H1 (cell line): ENCODE measurements at regions not wholly inside any gene's neighbourhood (a gene's known extent, or its start where the extent isn't known, plus 50 kb on each side); places are given as distances from the start of the nearest gene placed in this dataset.
"Not testable (repeated sequence)": the region's sequence is repeated elsewhere in the genome, so short reads cannot be mapped to it uniquely, and the experiment has no call there.

ENCODE experiments used
- CTCF ChIA-PET: fragments of 300-600 bp; sonication (Branson Sonifier 250); formaldehyde crosslinking; loops from one replicate; lab custom pipeline; 2021; ENCODE audit not compliant: partially characterized antibody; lab: Charles Lee
- POLR2A ChIA-PET: fragments of 300-600 bp; sonication (Branson Sonifier 250); formaldehyde crosslinking; loops from one replicate; lab custom pipeline; 2021; ENCODE audit warnings: inconsistent platforms; ENCODE audit not compliant: partially characterized antibody; lab: Charles Lee
- DNase-seq, 2 experiments: peaks; one replicate each; pipeline versions ENCODE4 v3.0.0 to v3.0.0-alpha.2; 2010 to 2022; ENCODE audit warnings: low spot score in 2 of 2, low read depth in 1 of 2, mixed read lengths in 1 of 2
- FAIRE-seq: peaks from 2 replicates; lab custom pipeline; 2011; peaks lifted over from hg19 to GRCh38; lab: Jason Lieb, UNC
- H2AFZ ChIP-seq: 2 replicates; pipeline ENCODE4 v1.8.1; 2012; ENCODE audit warnings: low read length, inconsistent platforms
- H2AK5ac ChIP-seq: 2 replicates; pipeline ENCODE4 v1.6.1; 2013; ENCODE audit warnings: low read depth, low read length
- H2BK120ac ChIP-seq: replicated peaks from 2 replicates; pipeline ENCODE3; 2013; ENCODE audit warnings: low read depth, low read length, inconsistent platforms
- H2BK12ac ChIP-seq: 2 replicates; pipeline ENCODE4 v1.6.1; 2013; ENCODE audit warnings: low read depth, low read length
- H2BK15ac ChIP-seq: 2 replicates; pipeline ENCODE4 v1.6.1; 2013; ENCODE audit warnings: low read length
- H2BK20ac ChIP-seq: 2 replicates; pipeline ENCODE4 v1.6.1; 2013; ENCODE audit warnings: low read length
- H2BK5ac ChIP-seq: 2 replicates; pipeline ENCODE4 v1.6.1; 2013; ENCODE audit warnings: low read depth, low read length
- H3K14ac ChIP-seq: 2 replicates; pipeline ENCODE4 v1.6.1; 2013; ENCODE audit warnings: inconsistent platforms; ENCODE audit not compliant: insufficient read length
- H3K18ac ChIP-seq: 2 replicates; pipeline ENCODE4 v1.6.1; 2013; ENCODE audit warnings: low read length; ENCODE audit errors: extremely low read depth
- H3K23ac ChIP-seq: 2 replicates; pipeline ENCODE4 v1.6.1; 2013; ENCODE audit warnings: inconsistent platforms; ENCODE audit not compliant: insufficient read length
- H3K23me2 ChIP-seq: 2 replicates; pipeline ENCODE4 v1.6.1; 2013; ENCODE audit warnings: low read depth, low read length
- H3K27ac ChIP-seq: 2 replicates; pipeline ENCODE4 v1.6.1; 2011; ENCODE audit warnings: low read depth, low read length, inconsistent platforms
- H3K27me3 ChIP-seq, 4 experiments: replicated peaks in 1 of 4; 1 replicate in 1 of 4; 2 replicates in 3 of 4; pipeline versions ENCODE4 v1.6.1 to v1.8.1; 2011 to 2013; ENCODE audit warnings: low read length in 3 of 4, mild to moderate bottlenecking in 3 of 4, inconsistent platforms in 2 of 4, mixed read lengths in 2 of 4, moderate library complexity in 1 of 4; ENCODE audit not compliant: control insufficient read depth in 3 of 4, insufficient read depth in 3 of 4; ENCODE audit errors: extremely low read depth in 1 of 4
- H3K36me3 ChIP-seq, 4 experiments: 2 replicates each; pipeline versions ENCODE4 v1.6.1 to v1.8.1; 2011 to 2013; ENCODE audit warnings: mild to moderate bottlenecking in 4 of 4, low read length in 3 of 4, moderate library complexity in 2 of 4, control low read depth in 1 of 4, inconsistent platforms in 1 of 4; ENCODE audit not compliant: insufficient read depth in 4 of 4, control insufficient read depth in 2 of 4
- H3K4ac ChIP-seq: replicated peaks from 2 replicates; pipeline ENCODE3; 2013; ENCODE audit warnings: low read length, low read depth, mixed read lengths, inconsistent platforms; ENCODE audit not compliant: insufficient read length
- H3K4me1 ChIP-seq, 4 experiments: replicated peaks in 1 of 4; 1 replicate in 1 of 4; 2 replicates in 3 of 4; pipeline versions ENCODE4 v1.6.1 to v1.8.1; 2011 to 2013; ENCODE audit warnings: low read length in 3 of 4, inconsistent platforms in 2 of 4, mixed read lengths in 1 of 4; ENCODE audit not compliant: insufficient read depth in 4 of 4, control insufficient read depth in 3 of 4
- H3K4me2 ChIP-seq, 2 experiments: 2 replicates each; pipeline versions ENCODE4 v1.6.1 to v1.8.1; 2011 to 2013; ENCODE audit warnings: low read depth in 2 of 2, low read length in 2 of 2, control low read depth in 1 of 2, inconsistent platforms in 1 of 2, mild to moderate bottlenecking in 1 of 2; ENCODE audit not compliant: insufficient read depth in 1 of 2
- H3K4me3 ChIP-seq, 4 experiments: fragments of 200-600, 300-600 bp in 1 of 4; sonication (generic), shearing (Covaris generic), sonication (Bioruptor Twin) in 1 of 4; 2 replicates each; pipeline versions ENCODE4 v1.5.1 to v1.8.1; 2011 to 2016; ENCODE audit warnings: low read length in 4 of 4, low read depth in 3 of 4, control low read depth in 2 of 4, inconsistent platforms in 2 of 4, mild to moderate bottlenecking in 2 of 4, mixed read lengths in 1 of 4, moderate library complexity in 1 of 4; ENCODE audit not compliant: insufficient read depth in 2 of 4; ENCODE audit errors: extremely low read depth in 1 of 4
- H3K56ac ChIP-seq: replicated peaks from 2 replicates; pipeline ENCODE3; 2013; ENCODE audit warnings: low read depth, mild to moderate bottlenecking, mixed read lengths, low read length, inconsistent platforms; ENCODE audit not compliant: insufficient read length
- H3K79me1 ChIP-seq: 2 replicates; pipeline ENCODE4 v1.6.1; 2013; ENCODE audit warnings: low read depth, low read length, control low read depth
- H3K79me2 ChIP-seq, 2 experiments: 2 replicates each; pipeline versions ENCODE4 v1.6.1 to v1.8.1; 2012 to 2013; ENCODE audit warnings: low read length in 2 of 2, mild to moderate bottlenecking in 2 of 2, inconsistent platforms in 1 of 2; ENCODE audit not compliant: insufficient read depth in 2 of 2, control insufficient read depth in 1 of 2
- H3K9ac ChIP-seq, 4 experiments: replicated peaks in 1 of 4; 1 replicate in 1 of 4; 2 replicates in 3 of 4; pipeline versions ENCODE4 v1.6.1 to v1.8.1; 2011 to 2013; ENCODE audit warnings: low read depth in 3 of 4, low read length in 3 of 4, control low read depth in 2 of 4, mild to moderate bottlenecking in 2 of 4, moderate library complexity in 2 of 4, inconsistent platforms in 1 of 4; ENCODE audit errors: extremely low read depth in 1 of 4
- H3K9me3 ChIP-seq, 2 experiments: 2 replicates each; pipeline versions ENCODE4 v1.6.1 to v1.8.1; 2012 to 2013; ENCODE audit warnings: mild to moderate bottlenecking in 2 of 2, moderate library complexity in 2 of 2, control low read depth in 1 of 2, inconsistent platforms in 1 of 2, low read depth in 1 of 2, low read length in 1 of 2, mixed read lengths in 1 of 2; ENCODE audit not compliant: insufficient read depth in 2 of 2
- H4K20me1 ChIP-seq, 2 experiments: replicated peaks in 1 of 2; 2 replicates each; pipeline versions ENCODE3 to v1.8.1; 2011 to 2013; ENCODE audit warnings: inconsistent platforms in 2 of 2, low read length in 2 of 2, mild to moderate bottlenecking in 1 of 2; ENCODE audit not compliant: insufficient read depth in 2 of 2, control insufficient read depth in 1 of 2
- H4K5ac ChIP-seq: 2 replicates; pipeline ENCODE4 v1.6.1; 2013; ENCODE audit warnings: low read length, low read depth, mixed read lengths, inconsistent platforms; ENCODE audit not compliant: insufficient read length
- H4K8ac ChIP-seq: 2 replicates; pipeline ENCODE4 v1.8.0; 2013; ENCODE audit warnings: mild to moderate bottlenecking, moderate library complexity, low read length, inconsistent platforms; ENCODE audit not compliant: insufficient read depth; ENCODE audit errors: extremely low read depth
- H4K91ac ChIP-seq: replicated peaks from 2 replicates; pipeline ENCODE3; 2013; ENCODE audit warnings: low read length, mixed read lengths, inconsistent platforms; ENCODE audit not compliant: insufficient read length
- WGBS, 2 experiments: shearing (Covaris generic) in 1 of 2; methylation state at CpG; one replicate each; pipeline versions ENCODE4 v1.1.6 to v1.1.7; 2013 to 2015; ENCODE audit warnings: low lambda C conversion rate in 2 of 2, mixed read lengths in 2 of 2, inconsistent platforms in 1 of 2, low coverage in 1 of 2, missing lambda C conversion rate in 1 of 2; ENCODE audit not compliant: insufficient replicate concordance in 2 of 2, insufficient coverage in 1 of 2, insufficient read length in 1 of 2; ENCODE audit errors: extremely low coverage in 1 of 2, missing lambda C conversion rate in 1 of 2; 5-methylcytosine and 5-hydroxymethylcytosine counted together

- not testable (repeated sequence) for H3K18ac ChIP-seq, H2BK15ac ChIP-seq, H3K27me3 ChIP-seq, FAIRE-seq, H4K8ac ChIP-seq, H4K5ac ChIP-seq, H3K14ac ChIP-seq, H4K20me1 ChIP-seq, H2AFZ ChIP-seq, H3K9me3 ChIP-seq, H3K9ac ChIP-seq, H3K36me3 ChIP-seq, H4K91ac ChIP-seq, H3K27ac ChIP-seq, H3K56ac ChIP-seq, H3K23ac ChIP-seq, H3K4me2 ChIP-seq, H2BK12ac ChIP-seq, H2AK5ac ChIP-seq, DNase-seq, H2BK5ac ChIP-seq, H2BK120ac ChIP-seq, H3K4me3 ChIP-seq, H3K4ac ChIP-seq, H3K4me1 ChIP-seq, H2BK20ac ChIP-seq, H3K79me1 ChIP-seq, H3K79me2 ChIP-seq, H3K23me2 ChIP-seq
- WGBS, 2 experiments = 94% methylated on average over 12 of the region's 12 CpGs; no CpG with 5 or more reads in 1 of the 2 experiments
- ChIA-PET POLR2A (interaction anchor here (0.8 to 1.6 kb wide), 2 partner anchors 14 to 151 kb away, joined by 3 to 4 read pairs; no protein-coding TSS in a partner anchor), CTCF (interaction anchor here (0.6 to 3.6 kb wide), 18 partner anchors 9 to 962 kb away, joined by 3 to 24 read pairs (median 4); no protein-coding TSS in a partner anchor)
Observed at GRCh38 chr1:244300029-244300375, 151.7 kb downstream of the ADSS2 start.
